ENCODE measurements at regions not wholly inside any gene's neighbourhood (a gene's known extent, or its start where the extent isn't known, plus 50 kb on each side); places are given as distances from the start of the nearest gene placed in this dataset.

DNA sequence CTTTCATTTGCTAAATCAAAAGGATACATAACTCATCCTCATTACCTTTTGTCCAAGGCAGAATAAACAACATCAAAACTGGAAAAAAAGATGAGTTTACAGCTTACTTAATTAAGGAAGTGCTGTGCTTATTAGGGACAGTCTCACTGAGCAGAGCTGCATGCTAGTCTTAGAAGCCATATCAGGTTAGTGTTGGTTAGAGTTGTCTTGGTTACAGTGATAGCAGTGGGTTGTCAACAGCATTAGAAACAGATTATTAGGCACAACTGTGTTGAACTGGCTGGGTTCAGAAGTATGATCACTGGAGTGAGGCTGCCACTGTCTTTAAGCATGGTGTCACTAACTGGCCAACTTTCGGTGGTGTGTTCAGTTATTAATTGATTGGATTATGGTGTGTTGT lies 503.9 kb upstream of the IGFBP3 start:
- in situ Hi-C loops (cut with MboI; ENCODE audit: low sequenced_read_pairs), result no loop called here

DNA sequence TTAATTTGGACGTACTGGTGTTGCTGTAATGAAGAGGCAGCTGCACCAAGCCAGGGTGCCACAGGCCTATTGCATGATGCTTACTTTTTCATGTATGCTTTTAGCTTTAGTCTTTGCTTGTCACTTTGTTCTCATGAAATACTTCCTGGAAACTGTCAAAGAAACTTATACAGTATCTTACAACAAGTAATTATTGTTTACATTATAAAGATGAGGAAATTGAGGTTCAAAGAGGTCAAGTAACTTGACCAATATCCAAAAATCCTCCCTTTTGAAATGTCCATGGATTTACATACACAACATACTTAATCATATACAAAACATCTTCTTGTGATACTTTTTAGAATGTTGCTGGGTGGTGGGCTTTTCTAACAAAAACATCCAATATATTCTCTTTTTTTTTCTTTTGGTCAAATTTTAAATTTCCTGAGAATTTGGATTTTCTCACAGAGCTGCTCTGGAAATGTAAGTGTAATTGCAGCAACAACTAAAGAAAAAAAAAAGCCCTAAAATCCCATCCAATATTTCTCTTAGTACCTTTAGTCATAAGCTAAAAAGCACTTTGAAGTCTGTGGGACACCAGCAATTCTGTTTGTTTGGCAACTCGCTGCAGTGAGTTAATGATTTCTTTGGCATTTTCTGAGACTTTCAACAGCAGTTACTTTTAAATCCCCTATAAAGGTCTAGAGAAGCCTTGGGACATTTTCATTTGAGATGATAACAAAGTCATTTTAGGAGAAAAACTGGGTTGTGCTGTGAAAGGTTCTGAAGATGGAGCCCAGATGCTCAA lies 500.6 kb upstream of the IGFBP3 start:
- in situ Hi-C loops (cut with MboI; ENCODE audit: low sequenced_read_pairs), result no loop called here

DNA sequence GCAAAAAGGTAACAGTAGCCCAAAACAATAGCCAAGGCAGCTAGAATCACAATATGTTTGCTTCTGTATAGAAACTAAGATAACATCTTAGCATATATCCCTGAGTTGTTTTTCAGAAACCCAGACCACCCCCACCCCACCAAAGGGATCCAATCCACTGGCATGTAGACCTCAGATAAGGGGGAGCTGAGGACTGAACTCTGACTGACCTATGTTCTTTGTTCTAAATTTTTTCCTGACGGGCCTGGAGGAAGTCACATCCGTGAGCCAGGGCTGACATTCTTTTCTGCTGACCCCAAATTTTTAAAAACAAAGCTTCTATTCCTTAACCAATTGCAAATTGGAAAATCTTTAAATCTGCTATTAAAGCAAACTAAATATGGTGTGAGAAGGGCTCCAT lies 493.9 kb upstream of the IGFBP3 start:
- in situ Hi-C loops (cut with MboI; ENCODE audit: low sequenced_read_pairs), result no loop called here

GRCh38 chr7:46411236-46411635 lies 490.2 kb upstream of the IGFBP3 start:
- in situ Hi-C loops (cut with MboI; ENCODE audit: low sequenced_read_pairs), result no loop called here

GRCh38 chr7:46407125-46407524 lies 486.1 kb upstream of the IGFBP3 start:
- in situ Hi-C loops (cut with MboI; ENCODE audit: low sequenced_read_pairs), result no loop called here

DNA sequence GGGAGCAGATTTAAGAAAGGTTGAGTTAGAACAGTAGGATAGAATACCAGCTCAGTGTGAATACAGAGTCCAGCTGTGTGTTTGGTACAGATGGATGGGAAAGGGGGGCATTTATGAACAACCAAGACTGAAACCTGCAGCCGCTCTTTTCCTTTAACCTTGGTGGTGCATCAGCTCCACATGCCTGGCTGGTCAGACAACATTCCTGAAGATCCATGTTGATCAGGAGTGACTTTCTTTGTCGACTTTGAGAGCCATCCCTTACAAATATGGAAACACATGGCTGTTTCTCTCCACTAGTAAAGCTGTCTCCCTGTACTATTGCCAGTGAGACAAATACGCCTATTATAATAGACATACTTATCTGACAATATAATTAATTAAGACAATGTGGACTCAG lies 476.5 kb upstream of the IGFBP3 start:
- in situ Hi-C loops (cut with MboI; ENCODE audit: low sequenced_read_pairs), result no loop called here

GRCh38 chr7:46396481-46396880 lies 475.4 kb upstream of the IGFBP3 start:
- in situ Hi-C loops (cut with MboI; ENCODE audit: low sequenced_read_pairs), result no loop called here

DNA sequence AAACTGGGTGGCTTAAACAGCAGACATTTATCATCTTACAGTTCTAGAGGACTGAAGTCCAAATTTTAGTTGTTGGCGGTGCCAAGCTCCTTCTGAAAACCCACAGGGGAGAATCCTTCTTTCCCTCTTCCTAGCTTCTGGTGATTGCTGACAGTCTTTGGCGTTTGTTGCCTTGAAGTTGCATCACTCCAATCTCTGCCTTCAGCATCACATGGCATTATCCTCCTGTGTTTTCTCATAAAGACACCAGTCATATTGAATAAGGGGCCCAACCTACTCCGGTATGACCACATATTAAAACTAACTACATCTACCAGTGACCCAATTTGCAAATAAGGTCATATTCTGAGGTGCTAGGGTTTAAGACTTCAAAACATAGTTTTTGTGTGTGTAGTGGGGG lies 472.1 kb upstream of the IGFBP3 start:
- in situ Hi-C loops (cut with MboI; ENCODE audit: low sequenced_read_pairs), result no loop called here

DNA sequence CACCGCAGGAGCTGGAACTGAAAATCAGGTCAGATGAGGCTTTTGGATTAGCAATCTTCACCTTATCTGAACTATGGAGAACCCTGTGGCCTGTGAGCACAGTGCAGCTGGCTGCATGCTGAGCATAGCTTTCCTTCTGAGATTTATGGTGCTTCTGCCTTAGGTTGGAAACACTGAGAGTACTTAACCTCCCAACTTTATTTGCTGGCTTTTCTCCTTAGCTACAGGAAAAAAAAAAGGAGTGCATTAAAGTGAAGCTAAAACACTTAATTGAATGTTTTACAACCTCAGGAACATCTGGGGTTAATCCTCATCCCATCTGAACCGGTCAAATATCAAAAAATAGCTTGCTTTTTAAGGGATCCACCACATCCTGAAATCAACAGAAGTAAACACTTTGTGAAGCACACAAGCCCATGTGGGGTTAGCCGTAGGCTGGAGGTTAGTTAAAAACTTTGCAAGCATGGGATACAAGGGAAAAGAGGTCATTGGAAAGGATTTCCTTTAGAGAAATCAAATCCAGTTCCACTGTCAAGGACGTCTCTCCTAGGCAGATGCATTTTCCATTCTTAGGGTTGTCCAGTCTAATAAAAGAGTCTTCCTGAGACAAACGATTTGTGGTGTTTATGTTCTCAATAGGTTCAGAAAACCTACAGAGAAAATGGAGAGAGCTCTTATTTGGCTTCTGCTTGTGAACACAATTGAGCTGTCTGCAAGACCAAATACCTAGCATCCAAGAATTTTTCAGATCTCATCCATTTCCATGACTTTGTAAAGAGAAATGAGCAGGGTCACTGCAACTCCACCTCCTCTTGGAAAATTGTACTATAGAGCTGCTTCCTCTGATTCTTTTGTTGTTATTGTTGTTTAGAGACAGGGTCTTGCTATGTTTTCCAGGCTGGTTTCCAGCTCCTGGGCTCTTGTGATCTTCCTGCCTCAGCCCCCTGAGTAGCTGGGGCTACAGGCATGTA lies 470.4 kb upstream of the IGFBP3 start:
- in situ Hi-C loops (cut with MboI; ENCODE audit: low sequenced_read_pairs), result no loop called here

- in situ Hi-C loops (cut with MboI; ENCODE audit: low sequenced_read_pairs), result no loop called here
These were observed 469.0 kb upstream of the IGFBP3 start for GRCh38 chr7:46390042-46390441.

GRCh38 chr7:46389146-46389545 lies 468.1 kb upstream of the IGFBP3 start:
- in situ Hi-C loops (cut with MboI; ENCODE audit: low sequenced_read_pairs), result no loop called here

DNA sequence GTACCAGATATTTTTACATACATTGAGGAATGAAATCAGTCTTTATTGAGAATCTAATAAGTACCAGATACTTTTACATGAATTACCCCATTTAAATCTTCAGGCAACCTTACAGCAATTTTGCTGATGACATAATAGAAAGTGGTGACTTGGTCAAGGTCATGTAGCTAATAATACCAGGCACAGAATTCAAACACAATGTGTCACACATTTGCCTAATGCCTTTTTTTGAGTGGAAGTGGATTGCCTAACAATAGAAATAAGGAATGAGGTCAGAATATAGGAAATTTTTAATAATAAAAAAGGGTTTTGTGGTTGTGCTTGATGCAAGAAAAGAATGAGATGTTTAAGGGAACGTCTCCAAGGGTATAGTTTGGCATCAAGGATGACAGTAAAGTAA lies 466.6 kb upstream of the IGFBP3 start:
- in situ Hi-C loops (cut with MboI; ENCODE audit: low sequenced_read_pairs), result no loop called here

- in situ Hi-C loops (cut with MboI; ENCODE audit: low sequenced_read_pairs), result no loop called here
These were observed 465.6 kb upstream of the IGFBP3 start for GRCh38 chr7:46386428-46387399.

- in situ Hi-C loops (cut with MboI; ENCODE audit: low sequenced_read_pairs), result no loop called here
These were observed 464.7 kb upstream of the IGFBP3 start for GRCh38 chr7:46385662-46386309.

DNA sequence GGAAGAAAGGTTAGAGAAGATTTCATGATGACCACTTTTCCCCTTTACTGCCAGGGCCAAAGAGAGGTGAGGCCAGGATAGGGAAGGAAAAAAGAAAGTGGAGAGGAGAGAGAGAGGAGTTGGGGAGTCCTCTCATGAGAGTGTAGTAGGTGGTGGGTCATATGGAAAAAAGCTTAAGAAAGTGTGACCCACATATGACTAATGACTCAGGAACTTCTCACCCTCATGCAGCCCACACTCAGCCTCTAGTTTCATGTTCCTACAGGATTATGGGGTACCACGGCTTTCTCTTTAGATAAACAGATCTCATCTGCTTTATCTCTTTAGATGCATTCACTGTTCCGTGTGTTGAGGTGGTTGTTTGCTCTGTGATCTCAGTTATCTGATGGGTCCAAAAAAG lies 462.5 kb upstream of the IGFBP3 start:
- in situ Hi-C loops (cut with MboI; ENCODE audit: low sequenced_read_pairs), result no loop called here

DNA sequence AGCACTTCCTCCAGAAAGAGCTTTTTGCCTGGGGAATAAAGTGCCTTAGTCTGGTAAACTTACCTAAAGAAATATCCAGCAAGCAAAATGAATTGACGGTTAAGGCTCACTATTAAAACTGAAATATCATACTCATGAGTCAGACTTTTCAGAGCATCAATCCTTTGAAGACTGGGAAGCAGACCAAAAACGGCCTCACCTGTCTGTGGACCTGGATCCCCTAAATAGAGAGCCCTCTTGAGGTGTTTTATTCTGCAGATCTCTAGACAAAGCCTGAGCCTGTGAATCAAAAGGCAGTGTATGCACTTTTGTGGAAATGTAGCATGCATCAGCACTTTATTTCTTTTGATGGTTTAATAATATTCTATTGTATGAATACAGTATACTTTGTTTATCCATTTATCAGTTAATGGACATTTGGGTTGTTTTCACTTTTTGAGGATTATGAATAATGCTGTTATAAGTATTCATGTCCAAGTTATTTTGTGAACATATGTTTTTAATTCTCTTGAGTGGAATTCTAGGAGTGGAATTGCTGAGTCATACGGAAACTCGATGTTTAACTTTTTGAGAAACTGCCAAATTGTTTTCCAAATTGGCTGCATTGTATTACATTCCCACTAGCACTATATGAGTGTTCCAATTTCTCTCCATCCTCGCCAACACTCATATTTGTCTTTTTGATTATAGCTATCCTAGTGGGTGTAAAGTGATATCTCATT lies 449.0 kb upstream of the IGFBP3 start:
- in situ Hi-C loops (cut with MboI; ENCODE audit: low sequenced_read_pairs), result no loop called here

- in situ Hi-C loops (cut with MboI; ENCODE audit: low sequenced_read_pairs), result no loop called here
These were observed 447.8 kb upstream of the IGFBP3 start for GRCh38 chr7:46368871-46369270.

- in situ Hi-C loops (cut with MboI; ENCODE audit: low sequenced_read_pairs), result no loop called here
These were observed 445.5 kb upstream of the IGFBP3 start for GRCh38 chr7:46366526-46366925.

DNA sequence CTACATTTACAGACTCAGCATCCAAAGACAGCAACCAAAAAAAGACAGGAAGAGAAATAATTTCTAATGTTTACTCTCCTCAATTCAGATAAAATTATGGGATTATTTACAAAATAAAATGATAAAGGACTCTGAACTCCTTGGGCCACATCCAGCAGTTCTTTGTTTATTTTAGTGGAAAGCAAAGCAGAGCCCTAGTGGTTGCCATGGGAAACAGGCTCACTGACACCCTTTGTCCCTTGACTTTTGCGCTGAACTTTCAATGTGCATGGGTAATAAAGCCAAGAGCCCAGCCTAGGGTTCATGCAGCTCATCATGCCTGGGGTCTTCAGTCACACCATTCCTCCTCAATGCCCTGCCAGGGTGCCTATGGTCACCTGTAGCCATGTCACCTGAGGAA lies 442.6 kb upstream of the IGFBP3 start:
- in situ Hi-C loops (cut with MboI; ENCODE audit: low sequenced_read_pairs), result no loop called here

GRCh38 chr7:46360811-46361210 lies 439.7 kb upstream of the IGFBP3 start:
- in situ Hi-C loops (cut with MboI; ENCODE audit: low sequenced_read_pairs), result no loop called here

Data from HL-60/S4 treated with retinoic acid at 250 ng/mL for 4 days and 3 days (cell line).